ENCODE measurements at regions not wholly inside any gene's neighbourhood (a gene's known extent, or its start where the extent isn't known, plus 50 kb on each side); places are given as distances from the start of the nearest gene placed in this dataset.

- Histone ChIP-seq H3K27me3 (ENCODE audit: control insufficient read depth in 2 of 2, insufficient read depth in 2 of 2, low read length in 2 of 2) (peaks cover 8 to 11% of the 10 kb centered on the region in 2 experiments; a peak in 3 of 5 replicates), H3K27ac (ENCODE audit: extremely low read depth, low read depth, low read length) (no peak overlapping the region), H3K4me3 (no peak overlapping the region), H4K20me1 (replicated peaks; ENCODE audit: control insufficient read depth, insufficient read depth, low read length) (no peaks in the 10 kb centered on the region), H2AFZ (ENCODE audit: low read depth, low read length) (no peak overlapping the region), H3K4me1 (replicated peaks in 1 of 2; ENCODE audit: control insufficient read depth in 2 of 2, insufficient read depth in 2 of 2, low read length in 2 of 2) (no peaks in the 10 kb centered on the region), H3K4me2 (ENCODE audit: insufficient read depth, low read length) (no peak overlapping the region), H3K9ac (ENCODE audit: insufficient read depth in 1 of 2, low read depth in 2 of 2, low read length in 2 of 2) (no peak overlapping the region), H3K36me3 (ENCODE audit: control insufficient read depth, insufficient read depth, low read length) (no peaks in the 10 kb centered on the region), H3K79me2 (ENCODE audit: control insufficient read depth, insufficient read depth, low read length) (no peaks in the 10 kb centered on the region), H3K9me1 (ENCODE audit: control insufficient read depth, insufficient read depth, low read length) (no peaks in the 10 kb centered on the region), H3K9me3 (replicated peaks; ENCODE audit: control insufficient read depth, insufficient read depth, low read depth, low read length) (no peaks in the 10 kb centered on the region)
- in situ Hi-C loops (cut with MboI), result no loop called here
- intact Hi-C loops (cut with micrococcal nuclease), result loop anchor here (5.0 kb wide), 1 partner anchor 63 kb away; no protein-coding TSS in a partner anchor
- CTCF ChIA-PET (ENCODE audit: low intra/inter-chr PET ratio), result interaction anchor here (0.6 to 0.7 kb wide), 2 partner anchors 346 to 570 kb away, joined by 3 read pairs; no protein-coding TSS in a partner anchor
- ATAC-seq (peak; percentile 88), FAIRE-seq (peak; percentile 57), DNase-seq (ENCODE audit: extremely low read depth in 1 of 4, low spot score in 3 of 4) (peak; percentile 21 to 33 (median 27))
- POLR2A ChIA-PET, result no interaction called here
- WGBS (ENCODE audit: insufficient coverage, low coverage, missing lambda C conversion rate), result 0% methylated on average over 4 of the region's 5 CpGs
- no TSS peak for BruUV-seq (replicated peaks)
- TF ChIP-seq NR1H2 (CRISPR knock-in tag; IDR thresholded peaks at IDR 0.05) (no peak), ZNF445 (CRISPR knock-in tag; IDR thresholded peaks at IDR 0.05; ENCODE audit: low read depth) (no peak), RBFOX2 (IDR thresholded peaks at IDR 0.05; ENCODE audit: low read depth, low read length) (no peak), ETV1 (tag; conservative IDR thresholded peaks at IDR 0.05; ENCODE audit: low read depth) (no peak), SMAD1 (IDR thresholded peaks at IDR 0.05; ENCODE audit: low read depth, low read length, partially characterized antibody) (no peak), TCF7L2 (IDR thresholded peaks at IDR 0.05; ENCODE audit: low read depth, low read length) (no peak), ESRRB (CRISPR knock-in tag; IDR thresholded peaks at IDR 0.05; ENCODE audit: borderline replicate concordance) (no peak), HDAC1 (IDR thresholded peaks at IDR 0.05) (0 out of 4 replicates have a peak, but pooled peaks of 1 of the 2 experiments have one; percentile 17), ZBTB7A (IDR thresholded peaks at IDR 0.05; ENCODE audit: borderline replicate concordance, control insufficient read depth, low read depth, low read length) (no peak), CTCF (IDR thresholded peaks at IDR 0.05 in 2 of 3, conservative IDR thresholded peaks at IDR 0.05 in 1 of 3; ENCODE audit: insufficient read depth in 2 of 3, low read depth in 1 of 3, low read length in 3 of 3) (peak; percentile 59 to 63 (median 61)), ZNF717 (CRISPR knock-in tag; IDR thresholded peaks at IDR 0.05) (no peak), TOE1 (IDR thresholded peaks at IDR 0.05; ENCODE audit: borderline replicate concordance) (no peak), TOE1 (CRISPR knock-in tag; IDR thresholded peaks at IDR 0.05; ENCODE audit: borderline replicate concordance, low read depth) (no peak), ZNF217 (CRISPR knock-in tag; IDR thresholded peaks at IDR 0.05) (no peak), STAT5B (CRISPR knock-in tag; IDR thresholded peaks at IDR 0.05) (no peak), SMARCA4 (IDR thresholded peaks at IDR 0.05) (no peak), ZNF512 (tag; IDR thresholded peaks at IDR 0.05) (peak; percentile 99), HLTF (IDR thresholded peaks at IDR 0.05) (0 out of 2 replicates have a peak, but pooled peaks have one; percentile 20), SRSF7 (optimal IDR thresholded peaks at IDR 0.05; ENCODE audit: low read depth, low read length) (no peak), CBX8 (IDR thresholded peaks at IDR 0.05; ENCODE audit: borderline replicate concordance, extremely low read depth, low read depth, low read length, poor library complexity, severe bottlenecking) (no peak)
These were observed 134.3 kb downstream of the HAPSTR1 start for GRCh38 chr16:9225527-9226316.
